GM04503 (cell line): ENCODE measurements at regions not wholly inside any gene's neighbourhood (a gene's known extent, or its start where the extent isn't known, plus 50 kb on each side); places are given as distances from the start of the nearest gene placed in this dataset.
"Not testable (repeated sequence)": the region's sequence is repeated elsewhere in the genome, so short reads cannot be mapped to it uniquely, and the experiment has no call there.

Source experiments
- DNase-seq: peaks from one replicate; pipeline ENCODE4 v3.0.0-alpha.2; 2012; ENCODE audit warnings: low read depth

GRCh38 chr1:163574119-163574518 is 252.4 kb downstream of the NUF2 start:
- DNase-seq: no peak

GRCh38 chr1:163580926-163581325 is 259.2 kb downstream of the NUF2 start:
- no peak for DNase-seq

GRCh38 chr1:163583661-163584181 is 262.0 kb downstream of the NUF2 start:
- DNase-seq: no peak

- no peak for DNase-seq
Measured at GRCh38 chr1:163585796-163586195, 264.0 kb downstream of the NUF2 start.

GRCh38 chr1:163588796-163589195 is 267.0 kb downstream of the NUF2 start:
- DNase-seq: no peak

- no peak for DNase-seq
Measured at GRCh38 chr1:163589735-163590134, 268.0 kb downstream of the NUF2 start.

GRCh38 chr1:163591131-163591530 is 269.4 kb downstream of the NUF2 start:
- DNase-seq: not testable (repeated sequence)

GRCh38 chr1:163592623-163593022 is 270.9 kb downstream of the NUF2 start:
- not testable (repeated sequence) for DNase-seq

GRCh38 chr1:163596106-163596505 is 274.4 kb downstream of the NUF2 start:
- not testable (repeated sequence) for DNase-seq

- DNase-seq: no peak
Measured at GRCh38 chr1:163596541-163597258, 274.9 kb downstream of the NUF2 start.

- no peak for DNase-seq
Measured at GRCh38 chr1:163604321-163604720, 282.6 kb downstream of the NUF2 start.

- DNase-seq: no peak
Measured at GRCh38 chr1:163604896-163605295, 283.1 kb downstream of the NUF2 start.

- DNase-seq: no peak
Measured at GRCh38 chr1:163608979-163609378, 287.2 kb downstream of the NUF2 start.

- DNase-seq: no peak
Measured at GRCh38 chr1:163609858-163610257, 288.1 kb downstream of the NUF2 start.

GRCh38 chr1:163610486-163610885 is 288.7 kb downstream of the NUF2 start:
- no peak for DNase-seq

GRCh38 chr1:163614361-163614760 is 292.6 kb downstream of the NUF2 start:
- DNase-seq: no peak

GRCh38 chr1:163628034-163628773 is 306.4 kb downstream of the NUF2 start:
- DNase-seq: no peak

- no peak for DNase-seq
Measured at GRCh38 chr1:163632269-163632668, 310.5 kb downstream of the NUF2 start.

- DNase-seq: no peak
Measured at GRCh38 chr1:163633366-163633765, 311.6 kb downstream of the NUF2 start.

- not testable (repeated sequence) for DNase-seq
Measured at GRCh38 chr1:163645676-163646075, 323.9 kb downstream of the NUF2 start.

GRCh38 chr1:163650624-163651023 is 328.9 kb downstream of the NUF2 start:
- no peak for DNase-seq

- no peak for DNase-seq
Measured at GRCh38 chr1:163652441-163652840, 330.7 kb downstream of the NUF2 start.

- DNase-seq: peak; percentile 8
Measured at GRCh38 chr1:163655565-163655964, 333.8 kb downstream of the NUF2 start.
